NCI-H748 (cell line): ENCODE measurements at regions not wholly inside any gene's neighbourhood (a gene's known extent, or its start where the extent isn't known, plus 50 kb on each side); places are given as distances from the start of the nearest gene placed in this dataset.
"Not testable (repeated sequence)": the region's sequence is repeated elsewhere in the genome, so short reads cannot be mapped to it uniquely, and the experiment has no call there.

Experiments
- DNase-seq: peaks from one replicate; lab custom pipeline; 2025; ENCODE audit not compliant: unreplicated experiment; lab: John Stamatoyannopoulos, UW

DNA sequence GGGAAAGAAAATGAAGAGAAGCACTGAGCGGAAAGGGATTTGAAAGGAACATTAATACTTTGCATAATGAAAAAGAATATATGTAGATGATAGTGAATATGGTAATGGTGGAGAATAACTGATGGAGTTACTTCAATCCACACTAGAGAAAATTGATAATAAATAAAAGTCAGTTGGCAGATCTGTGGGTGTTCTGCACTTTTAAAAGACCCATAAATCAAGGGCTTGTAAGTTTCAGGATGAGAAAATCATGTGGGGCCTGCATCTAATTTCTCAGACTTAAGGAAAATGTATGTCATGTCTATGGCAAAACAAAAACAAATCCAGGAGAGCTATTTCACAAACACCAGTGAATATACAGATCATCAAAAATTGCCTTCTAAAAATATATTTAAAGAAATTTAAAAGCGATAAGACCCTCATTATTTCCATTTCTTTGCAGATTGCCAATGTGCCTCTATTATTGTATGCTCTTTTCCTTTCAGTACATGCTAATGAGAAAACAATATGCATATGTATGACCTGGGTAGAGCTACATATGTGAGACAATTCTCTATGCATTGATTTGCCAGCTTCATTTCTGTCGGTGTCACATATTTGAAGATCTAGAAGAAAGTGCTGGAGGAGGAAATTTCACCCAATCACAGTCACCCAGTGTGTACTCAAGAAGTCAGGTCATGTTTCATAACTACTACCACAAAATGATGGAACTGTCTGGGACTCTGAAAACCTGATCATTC is 269.9 kb upstream of the PDZRN3 start:
- no peak for DNase-seq

DNA sequence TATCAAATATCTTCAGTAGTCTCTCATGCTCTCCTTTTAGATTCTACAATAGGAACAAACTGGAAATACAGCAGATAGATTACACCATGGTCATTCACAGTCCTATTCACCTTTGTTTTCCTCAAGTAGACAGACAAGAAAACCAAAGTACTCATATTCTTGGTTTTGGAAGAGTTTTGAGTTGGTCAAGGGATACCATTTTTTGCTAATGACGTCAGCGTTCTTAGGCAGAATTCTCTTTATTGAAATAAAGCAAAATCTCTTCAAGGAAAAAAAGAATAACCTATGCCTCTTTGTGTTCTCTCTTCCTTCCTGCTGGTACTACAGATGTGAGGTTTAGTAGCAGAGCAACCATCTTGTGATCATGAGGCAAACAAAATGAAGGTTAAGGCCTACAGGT is 268.3 kb upstream of the PDZRN3 start:
- DNase-seq, result no peak

DNA sequence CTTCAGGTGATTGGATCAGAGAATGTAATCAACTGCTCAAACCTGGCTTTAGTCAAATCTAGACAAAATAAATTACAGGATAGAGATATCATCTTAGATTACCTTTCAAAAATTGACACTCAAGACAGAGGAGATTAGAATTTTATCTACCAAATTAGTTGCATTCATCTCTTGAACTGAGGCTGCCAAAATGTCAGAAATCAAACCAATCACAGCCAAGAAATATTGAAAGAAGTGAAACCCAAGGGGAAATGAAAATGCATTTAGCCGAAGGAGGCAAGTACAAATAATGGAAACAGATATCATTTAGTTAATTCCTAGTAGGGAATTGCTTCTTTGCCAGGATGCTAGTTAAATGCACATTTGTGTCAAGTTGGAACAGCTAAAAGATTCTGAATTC is 261.1 kb upstream of the PDZRN3 start:
- no peak for DNase-seq

DNA sequence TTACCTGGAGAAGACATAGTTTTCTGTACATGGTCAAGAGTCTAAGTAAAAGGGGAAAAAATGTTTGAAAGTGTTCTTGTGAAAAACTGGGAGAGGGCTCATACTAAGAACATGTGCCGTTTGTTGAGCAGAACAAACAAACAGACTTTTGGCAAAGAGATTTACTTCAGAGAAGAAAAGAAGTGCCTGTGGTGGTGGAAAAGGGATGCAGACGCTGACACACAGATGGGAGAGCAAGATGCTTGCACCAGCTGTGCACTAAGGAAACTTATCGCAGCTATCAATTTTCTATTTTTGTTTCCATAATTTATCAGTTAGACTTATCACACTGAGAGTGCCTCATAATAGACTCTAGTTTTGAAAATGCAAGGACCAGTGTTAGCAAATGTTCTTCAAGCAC is 259.6 kb upstream of the PDZRN3 start:
- DNase-seq, result no peak

DNA sequence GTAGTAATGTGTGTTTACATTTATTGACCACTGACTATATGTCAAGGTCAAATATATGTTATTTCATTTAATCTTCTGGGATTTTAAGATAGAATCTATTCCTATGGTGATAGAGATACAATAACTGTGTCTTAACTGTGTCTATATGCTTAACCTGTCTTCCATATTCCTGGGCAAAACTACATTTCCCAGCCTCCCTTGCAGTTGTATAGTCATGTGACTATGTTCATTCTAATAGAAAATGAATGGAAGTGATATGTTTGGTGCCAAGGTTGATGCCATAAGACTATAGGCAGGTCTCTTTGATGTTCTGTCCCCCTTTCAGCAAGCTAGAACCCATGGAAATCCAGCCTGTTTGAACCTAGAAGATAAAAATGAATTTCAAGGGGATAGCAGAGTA is 258.8 kb upstream of the PDZRN3 start:
- DNase-seq, result no peak

DNA sequence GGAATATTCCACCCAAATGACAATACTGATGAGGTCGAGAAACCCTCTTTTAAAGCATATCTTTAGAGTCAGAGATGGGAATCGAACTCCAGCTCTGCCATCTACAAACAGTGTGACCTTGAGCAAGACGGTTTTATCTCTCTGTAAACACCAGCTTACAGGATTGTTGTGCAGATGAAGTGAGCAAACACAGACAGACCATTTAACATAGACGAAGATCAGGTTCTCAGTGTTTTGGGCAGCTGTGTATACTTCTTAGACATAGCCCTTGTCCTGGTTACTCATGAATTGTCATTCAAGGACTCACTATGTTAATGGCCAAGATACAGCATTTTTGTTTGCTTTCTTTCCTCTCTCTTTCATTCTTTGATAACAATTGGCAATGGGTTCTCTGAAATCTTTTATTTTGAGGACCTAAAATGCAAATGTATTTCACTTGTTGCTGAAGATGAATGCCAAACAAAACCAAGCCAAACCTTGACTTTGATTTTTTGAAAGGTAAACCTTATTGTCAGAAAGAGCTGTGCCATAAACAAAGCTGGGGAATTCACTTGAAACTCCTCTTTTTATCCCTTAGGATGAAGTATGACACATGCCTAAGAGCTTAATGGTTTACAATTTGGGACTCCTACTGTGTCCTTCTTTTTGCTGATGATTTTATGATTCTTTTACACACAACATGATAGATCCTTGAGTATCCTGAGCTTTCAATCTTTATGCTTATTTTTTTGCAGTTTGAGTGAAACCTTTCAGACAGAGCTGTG is 250.0 kb upstream of the PDZRN3 start:
- peak; percentile 82 for DNase-seq

DNA sequence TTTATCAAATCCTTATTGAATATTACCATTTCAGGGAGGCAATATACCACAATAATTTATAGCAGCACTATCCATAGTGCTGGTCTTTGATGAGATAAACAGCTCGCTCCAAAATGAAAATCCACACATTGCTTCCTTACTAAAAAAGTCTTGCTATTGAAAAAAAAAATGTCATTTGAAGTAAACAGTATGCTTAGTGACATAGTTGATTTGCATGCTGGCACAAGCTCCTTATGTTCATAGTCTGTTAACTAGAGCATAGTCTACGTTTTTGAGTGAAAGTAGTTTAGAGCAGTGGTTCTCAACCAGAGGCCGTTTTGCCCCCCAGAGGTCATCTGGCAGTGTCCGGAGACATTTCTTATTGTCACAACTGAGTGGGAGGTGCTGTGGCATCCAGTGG is 249.4 kb upstream of the PDZRN3 start:
- no peak for DNase-seq

DNA sequence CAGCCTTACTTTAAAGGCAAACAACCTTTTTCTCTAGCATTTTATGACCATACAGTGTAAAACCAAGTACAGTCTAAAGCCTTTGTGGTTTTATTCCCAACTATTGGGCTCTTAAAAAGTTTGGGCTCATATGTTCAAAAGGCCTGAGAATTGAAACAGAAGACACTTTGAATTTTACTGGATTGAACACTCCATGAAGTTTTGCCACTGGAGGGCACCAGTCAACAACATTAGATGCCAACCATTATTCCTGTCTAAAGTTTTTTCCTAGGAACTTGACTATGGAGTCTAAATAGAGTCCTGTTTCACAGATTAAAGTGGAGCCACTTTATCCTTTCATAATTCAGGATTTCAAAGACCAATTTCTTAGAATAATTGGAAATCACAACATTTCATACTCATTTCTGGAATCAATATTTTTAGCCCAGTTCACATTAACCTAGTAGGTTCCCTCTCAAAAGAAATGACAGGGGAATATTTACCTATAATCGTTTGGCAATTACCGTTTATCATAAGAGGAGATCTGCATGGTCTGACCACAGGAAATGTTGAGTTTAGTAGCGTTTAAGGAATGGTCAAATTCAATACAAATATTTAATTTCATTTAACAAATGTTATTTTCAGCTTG is 244.1 kb upstream of the PDZRN3 start:
- peak; percentile 58 for DNase-seq

DNA sequence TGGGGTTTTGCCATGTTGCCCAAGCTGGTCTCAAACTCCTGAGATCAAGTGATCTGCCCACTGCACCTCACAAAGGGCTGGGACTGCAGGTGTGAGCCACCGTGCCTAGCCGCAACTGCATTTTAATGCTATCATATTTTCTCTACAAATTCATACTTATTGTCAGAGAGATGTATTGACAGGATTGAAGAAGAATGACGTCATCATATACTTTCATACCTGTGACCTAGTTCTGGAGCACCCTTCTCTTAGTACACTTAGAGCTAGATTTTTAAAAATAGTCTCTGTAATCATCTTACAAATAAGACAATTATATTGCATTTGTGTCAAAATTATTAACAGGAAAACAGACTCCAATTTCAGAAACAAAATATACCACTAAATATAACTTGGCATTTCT is 242.8 kb upstream of the PDZRN3 start:
- DNase-seq, result no peak

DNA sequence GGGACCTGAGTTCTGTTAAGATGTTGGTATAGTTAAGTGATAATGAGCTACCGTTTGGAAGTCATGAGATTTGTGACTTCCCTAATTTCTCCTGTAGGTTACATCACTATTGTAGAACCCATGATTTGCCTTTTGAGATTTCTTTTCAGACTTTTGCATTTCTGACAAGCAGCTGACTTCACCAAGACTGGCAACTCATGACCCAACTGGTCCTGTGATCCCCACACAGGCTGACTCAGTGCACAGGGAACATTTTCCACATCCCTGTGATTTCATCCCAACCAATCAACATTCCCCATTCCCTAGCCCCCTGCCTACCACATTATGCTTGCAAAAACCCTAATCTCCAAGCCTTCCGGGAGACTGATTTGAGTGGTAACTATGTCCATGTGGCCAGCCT is 242.1 kb upstream of the PDZRN3 start:
- no peak for DNase-seq

DNA sequence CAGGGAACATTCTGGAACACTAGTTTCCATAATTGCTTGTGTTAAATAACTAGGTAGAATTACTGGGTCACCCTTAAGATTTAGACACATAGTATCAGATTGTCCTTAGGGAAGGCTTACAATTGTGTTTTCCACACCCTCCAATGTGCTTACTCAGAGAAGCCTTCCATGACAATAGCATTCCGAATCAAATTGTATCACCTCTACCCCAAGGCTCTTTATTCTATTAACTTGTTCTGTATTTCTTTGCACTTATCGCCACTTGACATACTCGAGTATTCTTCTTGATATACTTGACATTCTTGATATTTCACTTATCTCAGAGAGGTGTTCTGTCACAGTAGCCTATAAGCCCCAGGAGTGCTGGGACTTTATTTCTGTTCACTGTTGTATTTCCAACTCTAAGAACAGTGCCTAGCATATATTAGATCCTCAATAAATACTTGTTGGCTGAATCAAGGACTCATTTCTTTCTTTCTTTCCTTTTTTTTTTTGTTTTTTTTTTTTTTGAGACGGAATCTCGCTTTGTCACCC is 238.9 kb upstream of the PDZRN3 start:
- DNase-seq, result no peak

DNA sequence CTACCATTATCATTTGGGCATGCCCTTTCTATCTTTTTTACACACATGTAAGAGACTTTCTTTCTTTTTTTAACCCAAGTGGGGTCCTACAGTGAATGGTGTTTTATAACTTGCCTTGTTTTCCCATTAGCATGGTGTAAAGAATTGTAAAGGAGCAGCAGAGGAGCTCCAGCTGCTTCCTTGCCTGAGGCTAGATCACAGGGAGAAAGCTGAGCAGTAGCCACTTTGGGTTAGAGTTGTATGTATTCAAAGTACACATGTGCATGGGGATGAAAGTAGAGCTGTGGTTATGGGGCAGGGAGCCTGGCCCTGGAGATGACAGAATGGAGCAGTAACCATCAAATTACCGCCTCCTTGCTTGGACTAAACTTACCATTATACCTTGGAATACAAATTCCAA is 231.1 kb upstream of the PDZRN3 start:
- DNase-seq, result no peak

DNA sequence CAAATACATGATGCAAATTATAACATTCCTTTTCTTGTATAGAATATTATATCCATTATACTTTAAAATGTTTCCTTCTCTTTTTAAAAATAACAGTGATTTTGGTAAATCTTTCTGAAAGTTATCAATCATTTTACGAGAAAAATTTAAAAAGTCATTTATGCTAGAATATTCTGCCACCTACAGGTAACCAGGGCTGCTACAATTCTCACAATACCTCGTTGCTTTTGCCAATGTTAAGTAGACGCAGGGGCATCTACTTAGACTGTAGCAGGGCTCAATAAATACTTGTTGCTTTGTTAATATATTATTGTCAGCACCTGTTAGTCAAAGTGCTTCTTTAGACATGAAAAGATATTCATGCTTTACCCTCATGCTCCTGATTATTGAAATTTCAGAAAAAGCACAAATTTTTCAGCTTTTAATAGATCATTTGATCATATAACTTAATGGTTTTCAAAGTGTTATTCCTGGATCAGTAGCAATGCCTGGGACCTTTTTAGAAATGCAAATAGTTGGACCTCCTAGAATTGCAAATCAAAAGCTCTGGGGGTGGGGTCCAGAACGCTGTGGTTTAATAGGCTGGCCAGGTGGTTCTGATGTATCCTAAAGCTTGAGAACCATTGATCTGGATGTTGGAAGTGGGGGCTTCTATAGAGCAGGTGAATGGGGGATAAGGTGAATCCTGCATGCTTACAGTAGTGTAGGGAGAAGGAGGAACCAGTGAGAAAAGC is 223.6 kb upstream of the PDZRN3 start:
- peak; percentile 59 for DNase-seq

DNA sequence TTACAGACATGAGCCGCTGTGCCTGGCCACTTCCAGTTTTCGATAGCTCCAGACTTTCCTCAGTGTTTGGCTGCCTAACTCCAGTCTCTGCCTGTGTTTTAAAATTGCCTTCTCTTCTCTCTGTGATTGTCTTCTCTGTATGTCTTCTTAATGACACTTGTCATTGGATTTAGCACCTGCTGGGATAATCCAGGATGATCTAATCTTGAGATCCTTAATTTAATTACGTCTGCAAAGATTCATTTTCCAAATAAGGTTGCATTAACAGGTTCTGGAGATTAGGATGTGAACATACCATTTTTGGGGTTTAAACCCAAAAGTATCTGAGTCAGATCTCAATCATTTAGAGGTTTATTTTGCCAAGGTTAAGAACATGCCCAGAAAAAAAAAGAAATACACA is 222.2 kb upstream of the PDZRN3 start:
- no peak for DNase-seq

DNA sequence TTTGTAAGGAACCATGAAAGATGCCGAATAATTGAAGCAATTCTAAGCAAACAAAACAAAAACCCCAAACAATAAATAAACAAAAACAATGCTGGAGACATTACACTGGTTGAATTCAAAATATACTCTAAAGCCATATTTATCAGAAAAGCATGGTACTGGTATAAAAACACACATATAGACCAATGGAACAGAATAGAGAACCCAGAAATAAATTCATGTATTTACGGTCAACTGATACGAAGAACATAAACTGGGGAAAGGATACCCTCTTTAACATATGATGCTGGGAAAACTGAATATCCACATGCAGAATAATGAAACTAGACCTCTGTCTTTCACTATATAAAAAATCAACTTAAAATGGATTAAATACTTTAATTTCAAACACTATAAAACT is 214.3 kb upstream of the PDZRN3 start:
- DNase-seq, result no peak

DNA sequence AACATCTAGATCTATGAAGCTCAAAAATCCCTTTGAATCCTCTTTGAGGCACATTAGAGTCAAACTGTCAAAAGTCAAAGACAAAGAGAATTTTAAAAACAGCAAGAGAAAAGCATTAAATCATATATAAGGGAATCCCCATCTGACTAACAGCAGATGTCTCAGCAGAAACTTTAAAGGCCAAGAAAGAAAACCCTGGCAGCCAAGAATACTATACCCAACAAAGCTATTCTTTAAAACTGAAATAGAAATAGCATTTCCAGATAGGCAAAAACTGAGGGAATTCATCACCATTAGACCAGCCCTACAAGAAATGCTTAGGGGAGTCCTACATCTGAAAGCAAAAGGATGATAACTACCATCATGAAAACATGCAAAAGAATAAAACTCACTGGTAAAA is 211.2 kb upstream of the PDZRN3 start:
- no peak for DNase-seq

DNA sequence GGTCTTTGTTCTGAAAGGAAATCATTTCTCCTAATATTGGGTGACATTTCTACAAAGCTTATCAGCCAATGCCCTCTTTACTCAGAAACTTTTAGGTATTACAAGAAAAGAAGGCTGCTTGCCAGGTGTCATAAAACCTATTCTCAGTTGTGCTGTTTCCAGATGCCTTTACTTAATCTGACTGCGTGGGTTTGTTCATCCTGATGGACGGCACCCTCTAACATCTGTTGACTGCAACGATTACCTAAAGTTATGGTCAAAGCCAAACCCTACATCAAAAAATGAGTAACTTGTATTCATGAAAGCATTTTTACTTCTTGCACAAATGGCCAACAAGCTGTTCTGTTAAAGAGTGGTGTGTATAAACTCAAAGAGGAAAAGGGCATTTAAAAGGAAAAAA is 207.7 kb upstream of the PDZRN3 start:
- DNase-seq, result no peak

DNA sequence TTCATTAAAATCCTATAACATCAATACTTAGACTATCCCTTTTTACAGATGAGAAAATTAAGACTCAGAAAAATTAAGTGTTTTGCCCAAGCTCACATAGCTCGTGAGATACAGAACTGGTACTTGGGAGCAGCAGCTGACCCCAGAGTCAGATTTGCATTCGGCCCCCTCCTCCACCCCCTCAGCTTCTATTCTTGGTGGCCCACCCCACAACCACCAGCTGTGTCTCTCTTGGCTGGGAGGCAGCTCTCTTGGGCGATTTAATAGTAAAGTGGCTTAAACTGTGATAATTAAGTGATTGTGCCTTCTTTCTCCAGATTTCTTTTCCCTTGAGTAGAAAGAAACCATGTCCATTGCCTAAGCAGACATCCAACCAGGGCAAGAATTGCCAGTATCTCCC is 203.6 kb upstream of the PDZRN3 start:
- DNase-seq, result no peak

DNA sequence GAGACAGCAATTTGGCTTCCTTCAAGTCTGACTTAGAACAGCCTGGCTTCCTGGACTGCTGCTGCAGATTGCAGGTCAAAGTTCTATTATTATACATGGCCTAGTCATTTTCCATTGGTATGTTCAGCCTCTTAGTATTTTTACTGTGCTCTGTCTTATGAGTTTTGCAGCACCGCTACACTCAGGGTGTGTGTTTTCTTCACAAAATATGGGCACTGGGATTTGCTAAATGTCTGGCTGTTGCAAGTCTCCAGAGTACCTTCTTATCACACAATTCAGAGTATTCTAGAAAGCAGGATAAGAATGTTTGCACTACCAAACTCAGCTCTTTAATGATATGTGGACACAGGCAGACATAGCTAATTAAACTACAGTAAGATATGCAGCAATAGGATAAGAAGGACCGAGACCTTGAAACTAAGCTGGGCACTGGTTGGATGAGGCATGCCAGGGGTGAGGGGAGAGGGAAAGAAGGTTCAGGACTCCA is 203.0 kb upstream of the PDZRN3 start:
- DNase-seq, result no peak

DNA sequence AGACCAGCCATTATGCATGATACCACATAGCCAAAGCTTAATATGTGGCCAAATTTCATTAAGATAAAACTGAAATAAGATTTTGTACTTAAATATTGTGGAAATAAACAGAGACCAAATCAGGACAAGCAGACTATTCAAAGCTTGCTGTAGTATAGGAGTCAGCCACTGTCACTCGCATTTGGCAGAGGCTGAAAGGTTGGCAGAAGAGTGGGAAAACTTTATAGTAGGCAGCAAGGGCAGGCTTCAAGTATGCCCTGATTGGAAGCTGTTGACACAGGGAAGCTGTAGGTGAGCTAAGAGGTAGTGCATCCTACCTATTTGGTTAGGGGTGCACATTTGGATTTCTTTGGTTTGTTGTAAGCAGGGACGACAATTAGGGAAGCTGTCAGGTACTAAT is 202.5 kb upstream of the PDZRN3 start:
- DNase-seq, result no peak

DNA sequence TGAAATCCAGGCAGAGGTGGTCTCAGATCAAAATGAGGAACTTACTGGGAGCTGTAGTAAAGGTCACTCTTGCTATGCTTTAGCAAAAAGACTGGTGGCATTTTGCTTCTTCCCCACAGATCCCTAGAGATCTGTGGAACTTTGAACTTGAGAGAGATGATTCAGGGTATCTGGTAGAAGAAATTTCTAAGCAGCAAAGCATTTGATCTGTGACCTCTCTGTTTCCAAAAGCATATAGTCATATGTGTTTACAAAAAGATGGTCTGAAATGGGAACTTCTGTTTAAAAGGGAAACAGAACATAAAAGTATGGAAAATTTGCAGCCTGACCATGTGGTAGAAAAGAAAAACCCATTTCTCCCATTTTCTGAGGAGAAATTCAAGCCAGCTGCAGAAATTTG is 196.2 kb upstream of the PDZRN3 start:
- DNase-seq, result not testable (repeated sequence)
